Panc1 (cell line): ENCODE measurements at regions not wholly inside any gene's neighbourhood (a gene's known extent, or its start where the extent isn't known, plus 50 kb on each side); places are given as distances from the start of the nearest gene placed in this dataset.

ENCODE experiments used
- ATAC-seq: fragments of 200-7000 bp; cut with Tn5 transposase; 2 replicates; pipeline ENCODE4 v1.9.1; 2020; ENCODE audit warnings: mild to moderate bottlenecking, moderate library complexity
- BruUV-seq: library from RNA; stranded (reverse); fragments of 400-500 nt; replicated peaks from 2 replicates; lab custom pipeline; 2021; lab: Mats Ljungman, UMichigan
- CTCF ChIA-PET: fragments of 300-600 bp; sonication (Branson Sonifier 250); formaldehyde crosslinking; loops from one replicate; lab custom pipeline; 2022; ENCODE audit warnings: antibody characterized with exemption; lab: Charles Lee
- POLR2A ChIA-PET: fragments of 300-600 bp; sonication (Branson Sonifier 250); formaldehyde crosslinking; loops from one replicate; lab custom pipeline; 2022; ENCODE audit warnings: antibody characterized with exemption; lab: Charles Lee
- DNase-seq: peaks from one replicate; pipeline ENCODE4 v3.0.0-alpha.2; 2010; ENCODE audit warnings: low read depth, low spot score
- H3K27ac ChIP-seq: 2 replicates; pipeline ENCODE4 v1.5.1; 2011; ENCODE audit warnings: mild to moderate bottlenecking, low read length, inconsistent platforms
- H3K27me3 ChIP-seq: fragments of 200-500 bp; sonication (Bioruptor generic); 2 replicates; pipeline ENCODE4 v1.6.0; 2014; ENCODE audit warnings: low read length, inconsistent platforms; ENCODE audit not compliant: control insufficient read depth, insufficient read depth
- H3K36me3 ChIP-seq: fragments of 200-500 bp; sonication (Bioruptor generic); 2 replicates; pipeline ENCODE4 v1.5.1; 2014; ENCODE audit warnings: inconsistent platforms, mild to moderate bottlenecking, low read length, moderate library complexity; ENCODE audit not compliant: control insufficient read depth, insufficient read depth
- H3K4me1 ChIP-seq: 2 replicates; pipeline ENCODE4 v1.5.1; 2011; ENCODE audit warnings: inconsistent platforms, mild to moderate bottlenecking, low read length, moderate library complexity; ENCODE audit not compliant: control insufficient read depth, insufficient read depth
- H3K4me3 ChIP-seq, 2 experiments: 2 replicates each; pipeline ENCODE4 v1.5.1; 2011 to 2012; ENCODE audit warnings: low read depth in 2 of 2, low read length in 2 of 2, mild to moderate bottlenecking in 2 of 2, inconsistent platforms in 1 of 2, moderate library complexity in 1 of 2
- H3K9me3 ChIP-seq: fragments of 200-500 bp; sonication (Bioruptor generic); 2 replicates; pipeline ENCODE4 v1.5.1; 2014; ENCODE audit warnings: low read depth, mild to moderate bottlenecking, inconsistent platforms, low read length, moderate library complexity; ENCODE audit not compliant: control insufficient read depth, insufficient read depth
- CTCF ChIP-seq: fragments of 450-650 bp; IDR thresholded peaks from 2 replicates; pipeline ENCODE4 v1.5.1; 2017; ENCODE audit warnings: mild to moderate bottlenecking
- POLR2AphosphoS5 ChIP-seq: IDR thresholded peaks from 2 replicates; pipeline ENCODE4 v1.6.1; 2012; ENCODE audit warnings: mild to moderate bottlenecking, low read depth, low read length, moderate library complexity
- REST ChIP-seq, 2 experiments: IDR thresholded peaks; 2 replicates each; pipeline ENCODE4 v1.6.1; 2011 to 2012; ENCODE audit warnings: low read depth in 2 of 2, control low read depth in 1 of 2, low read length in 1 of 2, mild to moderate bottlenecking in 1 of 2, moderate library complexity in 1 of 2; ENCODE audit not compliant: insufficient read depth in 1 of 2
- SIN3A ChIP-seq: IDR thresholded peaks from 2 replicates; pipeline ENCODE4 v1.6.1; 2012; ENCODE audit warnings: low read depth, mild to moderate bottlenecking, low read length, moderate library complexity, borderline replicate concordance; ENCODE audit not compliant: insufficient read depth
- TCF7L2 ChIP-seq: IDR thresholded peaks from 2 replicates; pipeline ENCODE4 v1.6.1; 2011; ENCODE audit warnings: mild to moderate bottlenecking, low read depth, low read length, inconsistent platforms
- in situ Hi-C: cut with HindIII; loops from 2 replicates; pipeline ENCODE4 v1.10.0; 2016; ENCODE audit warnings: low sequenced_read_pairs, low pct_unique_long_range_greater_than_20kb
- intact Hi-C: fragments of 100-400 bp; cut with micrococcal nuclease; formaldehyde crosslinking; loops from one replicate; pipeline ENCODE4 v1.10.0; 2022; ENCODE audit not compliant: unreplicated experiment

GRCh38 chr20:17859616-17860232 lies 108.9 kb downstream of the SNX5 start:
- CTCF ChIA-PET: no interaction called here
- in situ Hi-C loops: no loop called here
- Histone ChIP-seq H3K27me3 (no peaks in the 10 kb centered on the region), H3K4me1 (peaks cover 4% of the 10 kb centered on the region; the same call in 1 of the 2 replicates), H3K27ac (no peak overlapping the region), H3K4me3 (no peak overlapping the region), H3K9me3 (no peaks in the 10 kb centered on the region), H3K36me3 (no peaks in the 10 kb centered on the region)
- ATAC-seq (no peak), DNase-seq (no peak)
- TF ChIP-seq REST (IDR thresholded peaks at IDR 0.05; ENCODE audit: insufficient read depth in 1 of 2, low read depth in 2 of 2, low read length in 1 of 2) (no peak), POLR2AphosphoS5 (no peak), CTCF (no peak), TCF7L2 (no peak), SIN3A (no peak)
- BruUV-seq: no TSS peak
- POLR2A ChIA-PET: no interaction called here
- intact Hi-C loops: no loop called here

- Histone ChIP-seq H3K27ac (no peak overlapping the region), H3K4me1 (peaks cover 4% of the 10 kb centered on the region; the same call in 1 of the 2 replicates), H3K36me3 (no peaks in the 10 kb centered on the region), H3K27me3 (no peaks in the 10 kb centered on the region), H3K4me3 (no peak overlapping the region), H3K9me3 (no peaks in the 10 kb centered on the region)
- CTCF ChIA-PET: no interaction called here
- no peak for DNase-seq
- intact Hi-C loops (no loop called here), in situ Hi-C loops (no loop called here)
- no peak for ATAC-seq
- no peak for TF ChIP-seq TCF7L2
- no peak for TF ChIP-seq REST (IDR thresholded peaks at IDR 0.05; ENCODE audit: insufficient read depth in 1 of 2, low read depth in 2 of 2, low read length in 1 of 2)
- TF ChIP-seq POLR2AphosphoS5: no peak
- no peak for TF ChIP-seq CTCF
- TF ChIP-seq SIN3A: no peak
- POLR2A ChIA-PET: no interaction called here
- no TSS peak for BruUV-seq
Measured at GRCh38 chr20:17859002-17859615, 109.5 kb downstream of the SNX5 start.
